Mesenchymal stem cell (in vitro differentiated cells and primary cell): ENCODE measurements at regions not wholly inside any gene's neighbourhood (a gene's known extent, or its start where the extent isn't known, plus 50 kb on each side); places are given as distances from the start of the nearest gene placed in this dataset.

Experiments used
- DNase-seq: peaks from one replicate; pipeline ENCODE4 v3.0.0-alpha.2; 2013
- H2AFZ ChIP-seq: one replicate; pipeline ENCODE4 v1.6.1; 2013; ENCODE audit warnings: low read depth, mild to moderate bottlenecking, control low read depth, inconsistent platforms, low read length, moderate library complexity
- H2AK5ac ChIP-seq: 2 replicates; pipeline ENCODE4 v1.6.1; 2013; ENCODE audit warnings: low read length, moderate library complexity, mild to moderate bottlenecking, inconsistent platforms; ENCODE audit not compliant: severe bottlenecking
- H2BK120ac ChIP-seq: one replicate; pipeline ENCODE4 v1.6.1; 2013; ENCODE audit warnings: low read depth, mild to moderate bottlenecking, inconsistent platforms, low read length, moderate library complexity
- H2BK12ac ChIP-seq, 2 experiments: one replicate each; pipeline ENCODE4 v1.6.1; 2013; ENCODE audit warnings: inconsistent platforms in 2 of 2, low read length in 2 of 2, mild to moderate bottlenecking in 2 of 2, moderate library complexity in 2 of 2, control low read depth in 1 of 2
- H2BK15ac ChIP-seq: one replicate; pipeline ENCODE4 v1.6.1; 2013; ENCODE audit warnings: mild to moderate bottlenecking, low read depth, inconsistent platforms; ENCODE audit not compliant: poor library complexity, severe bottlenecking
- H2BK5ac ChIP-seq: 2 replicates; pipeline ENCODE4 v1.6.1; 2013; ENCODE audit warnings: low read depth, mild to moderate bottlenecking, low read length, control low read depth, inconsistent platforms; ENCODE audit not compliant: poor library complexity, severe bottlenecking
- H3K14ac ChIP-seq, 2 experiments: one replicate each; pipeline ENCODE4 v1.6.1; 2013; ENCODE audit warnings: inconsistent platforms in 2 of 2, low read length in 2 of 2, control low read depth in 1 of 2, mild to moderate bottlenecking in 1 of 2, moderate library complexity in 1 of 2
- H3K18ac ChIP-seq, 2 experiments: one replicate each; pipeline ENCODE4 v1.6.1; 2013; ENCODE audit warnings: inconsistent platforms in 2 of 2, low read length in 2 of 2, control low read depth in 1 of 2, low read depth in 1 of 2, mild to moderate bottlenecking in 1 of 2
- H3K23ac ChIP-seq, 2 experiments: one replicate each; pipeline ENCODE4 v1.6.1; 2013; ENCODE audit warnings: inconsistent platforms in 2 of 2, low read length in 2 of 2, mild to moderate bottlenecking in 2 of 2, moderate library complexity in 2 of 2, control low read depth in 1 of 2
- H3K27ac ChIP-seq: 2 replicates; pipeline ENCODE4 v1.5.1; 2013; ENCODE audit warnings: mild to moderate bottlenecking, moderate library complexity, low read length, control low read depth, inconsistent platforms; ENCODE audit not compliant: poor library complexity, severe bottlenecking
- H3K27me3 ChIP-seq, 2 experiments: 2 replicates each; pipeline versions ENCODE4 v1.6.1 to v1.7.0; 2013; ENCODE audit warnings: low read length in 2 of 2, mild to moderate bottlenecking in 2 of 2, moderate library complexity in 2 of 2, control low read depth in 1 of 2, inconsistent platforms in 1 of 2; ENCODE audit not compliant: control insufficient read depth in 1 of 2, insufficient read depth in 1 of 2
- H3K36me3 ChIP-seq, 2 experiments: 2 replicates each; pipeline versions ENCODE4 v1.6.1 to v1.7.0; 2013; ENCODE audit warnings: low read length in 2 of 2, control low read depth in 1 of 2, inconsistent platforms in 1 of 2, low read depth in 1 of 2, mild to moderate bottlenecking in 1 of 2; ENCODE audit not compliant: insufficient read depth in 2 of 2, control insufficient read depth in 1 of 2
- H3K4ac ChIP-seq, 2 experiments: one replicate each; pipeline ENCODE4 v1.6.1; 2013; ENCODE audit warnings: inconsistent platforms in 2 of 2, low read length in 2 of 2, mild to moderate bottlenecking in 2 of 2, moderate library complexity in 2 of 2, control low read depth in 1 of 2, low read depth in 1 of 2
- H3K4me1 ChIP-seq: 2 replicates; pipeline ENCODE4 v1.6.1; 2013; ENCODE audit warnings: low read depth, low read length, control low read depth; ENCODE audit not compliant: control insufficient read depth, insufficient read depth
- H3K4me2 ChIP-seq: 2 replicates; pipeline ENCODE4 v1.6.1; 2013; ENCODE audit warnings: low read length, mild to moderate bottlenecking, inconsistent platforms; ENCODE audit not compliant: poor library complexity, severe bottlenecking
- H3K4me3 ChIP-seq, 2 experiments: 2 replicates each; pipeline versions ENCODE4 v1.5.1 to v1.7.0; 2013; ENCODE audit warnings: low read length in 2 of 2, mild to moderate bottlenecking in 2 of 2, control low read depth in 1 of 2, low read depth in 1 of 2; ENCODE audit not compliant: insufficient read depth in 1 of 2
- H3K79me1 ChIP-seq: replicated peaks from 2 replicates; pipeline ENCODE4 v1.6.1; 2013; ENCODE audit warnings: mild to moderate bottlenecking, control low read depth, low read length, inconsistent platforms; ENCODE audit not compliant: poor library complexity, severe bottlenecking
- H3K9ac ChIP-seq: 2 replicates; pipeline ENCODE4 v1.7.0; 2013; ENCODE audit warnings: mild to moderate bottlenecking, low read length, moderate library complexity
- H3K9me3 ChIP-seq: 2 replicates; pipeline ENCODE4 v1.7.0; 2013; ENCODE audit warnings: mild to moderate bottlenecking, low read length; ENCODE audit not compliant: control insufficient read depth
- H4K8ac ChIP-seq: one replicate; pipeline ENCODE4 v1.6.1; 2013; ENCODE audit warnings: inconsistent platforms, mild to moderate bottlenecking, low read length, moderate library complexity
- H4K91ac ChIP-seq: one replicate; pipeline ENCODE4 v1.6.1; 2013; ENCODE audit warnings: mild to moderate bottlenecking, low read length, inconsistent platforms
- WGBS: methylation state at CpG from one replicate; pipeline ENCODE4 v1.1.7; 2013; ENCODE audit warnings: mixed read lengths; 5-methylcytosine and 5-hydroxymethylcytosine counted together

DNA sequence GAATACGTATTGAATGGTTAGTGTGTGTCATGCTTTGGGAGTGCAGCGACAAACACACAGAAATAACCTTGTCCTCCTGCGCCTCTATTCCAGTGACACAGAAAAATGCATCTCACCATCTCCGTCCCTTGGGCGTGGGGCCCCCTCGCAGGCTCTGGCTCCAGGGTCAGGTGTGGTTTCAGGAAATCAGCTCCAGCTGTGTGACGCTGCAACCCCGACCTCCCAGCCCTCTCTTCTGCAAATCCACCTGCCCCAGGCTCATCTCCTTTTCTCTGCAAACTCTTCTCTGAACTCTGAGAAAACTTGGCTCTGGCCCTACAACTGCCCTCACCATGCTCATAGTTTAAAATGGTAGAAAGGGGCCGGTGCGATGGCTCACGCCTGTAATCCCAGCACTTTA, 51.3 kb upstream of the ZNF536 start:
- H3K9ac ChIP-seq, result no peak overlapping the region
- H3K27ac ChIP-seq, result no peak overlapping the region
- no peak overlapping the region for H2AFZ ChIP-seq
- no peak overlapping the region for H4K8ac ChIP-seq
- WGBS, result 74% methylated on average over 10 of the region's 11 CpGs
- no peaks in the 10 kb centered on the region for H3K27me3 ChIP-seq
- no peak overlapping the region for H2AK5ac ChIP-seq
- no peaks in the 10 kb centered on the region for H3K36me3 ChIP-seq
- no peaks in the 10 kb centered on the region for H3K9me3 ChIP-seq
- H3K18ac ChIP-seq, result no peak overlapping the region
- H3K4ac ChIP-seq, result no peak overlapping the region
- H3K14ac ChIP-seq, result no peak overlapping the region
- no peak overlapping the region for H2BK12ac ChIP-seq
- no peak overlapping the region for H2BK120ac ChIP-seq
- DNase-seq, result no peak
- no peak overlapping the region for H2BK5ac ChIP-seq
- no peak overlapping the region for H3K4me2 ChIP-seq
- H3K79me1 ChIP-seq, result no peaks in the 10 kb centered on the region
- no peak overlapping the region for H2BK15ac ChIP-seq
- no peak overlapping the region for H3K4me3 ChIP-seq
- H3K23ac ChIP-seq, result no peak overlapping the region
- H4K91ac ChIP-seq, result no peak overlapping the region
- H3K4me1 ChIP-seq, result no peaks in the 10 kb centered on the region
